GM12891 (cell line): ENCODE measurements at regions not wholly inside any gene's neighbourhood (a gene's known extent, or its start where the extent isn't known, plus 50 kb on each side); places are given as distances from the start of the nearest gene placed in this dataset.

ENCODE experiments used
- PAX5 ChIP-seq: IDR thresholded peaks from 2 replicates; pipeline ENCODE4 v1.6.1; 2011; ENCODE audit warnings: low read length, moderate library complexity, mild to moderate bottlenecking; ENCODE audit not compliant: insufficient read depth, severe bottlenecking
- POLR2A ChIP-seq: IDR thresholded peaks from 2 replicates; pipeline ENCODE4 v1.6.1; 2011; ENCODE audit warnings: low read depth, low read length, control low read depth
- POLR2AphosphoS5 ChIP-seq: IDR thresholded peaks from 2 replicates; pipeline ENCODE4 v1.6.1; 2011; ENCODE audit warnings: low read depth, low read length, control low read depth
- POU2F2 ChIP-seq: IDR thresholded peaks from 2 replicates; pipeline ENCODE4 v1.6.1; 2011; ENCODE audit warnings: low read depth, mild to moderate bottlenecking, control low read depth, low read length, moderate library complexity
- SPI1 ChIP-seq: IDR thresholded peaks from 2 replicates; pipeline ENCODE4 v1.6.1; 2011; ENCODE audit warnings: low read depth, low read length, control low read depth
- TAF1 ChIP-seq: IDR thresholded peaks from 2 replicates; pipeline ENCODE4 v1.6.1; 2011; ENCODE audit warnings: low read depth, low read length, control low read depth

- TF ChIP-seq POLR2A (no peak), POLR2AphosphoS5 (no peak), TAF1 (no peak), POU2F2 (no peak), PAX5 (no peak), SPI1 (no peak)
These were observed 276.9 kb downstream of the GATA3 start for GRCh38 chr10:8331387-8331786.
